HL-60 (cell line): ENCODE measurements at regions not wholly inside any gene's neighbourhood (a gene's known extent, or its start where the extent isn't known, plus 50 kb on each side); places are given as distances from the start of the nearest gene placed in this dataset.

Experiments used
- CTCF ChIP-seq: IDR thresholded peaks from one replicate; pipeline ENCODE4 v1.5.1; 2011; ENCODE audit warnings: low read length, control low read depth, inconsistent platforms; ENCODE audit not compliant: insufficient read depth
- REST ChIP-seq: IDR thresholded peaks from 2 replicates; pipeline ENCODE4 v1.6.1; 2012; ENCODE audit warnings: low read depth; ENCODE audit not compliant: insufficient replicate concordance

GRCh38 chr5:74139589-74139988, 500.9 kb downstream of the ENC1 start:
- no peak for TF ChIP-seq CTCF
- TF ChIP-seq REST = no peak
